ENCODE measurements at regions not wholly inside any gene's neighbourhood (a gene's known extent, or its start where the extent isn't known, plus 50 kb on each side); places are given as distances from the start of the nearest gene placed in this dataset.

- TF ChIP-seq ZNF501 (CRISPR knock-in tag; IDR thresholded peaks at IDR 0.05) (no peak), FOXP4 (CRISPR knock-in tag; IDR thresholded peaks at IDR 0.05) (no peak), HIC2 (CRISPR knock-in tag; IDR thresholded peaks at IDR 0.05; ENCODE audit: low read depth) (no peak), HNRNPUL1 (IDR thresholded peaks at IDR 0.05; ENCODE audit: low read depth, low read length) (no peak), ZNF101 (CRISPR knock-in tag; IDR thresholded peaks at IDR 0.05; ENCODE audit: borderline replicate concordance, low read depth) (no peak), WIZ (CRISPR knock-in tag; IDR thresholded peaks at IDR 0.05) (no peak), TRAFD1 (CRISPR knock-in tag; IDR thresholded peaks at IDR 0.05; ENCODE audit: borderline replicate concordance) (no peak)
- no peaks in the 10 kb centered on the region for H4K20me1 ChIP-seq (ENCODE audit: insufficient read depth, low read length)
- H3K4me3 ChIP-seq (replicated peaks in 1 of 3; ENCODE audit: insufficient read depth in 1 of 3, low read depth in 2 of 3, low read length in 3 of 3), result no peak overlapping the region
- peaks cover 5 to 7% of the 10 kb centered on the region in 2 experiments; a peak in 3 of 5 replicates for H3K27me3 ChIP-seq (ENCODE audit: control insufficient read depth in 1 of 2, insufficient read depth in 2 of 2, low read length in 2 of 2)
- no peak overlapping the region for H3K27ac ChIP-seq (ENCODE audit: extremely low read length, insufficient read depth, low read length)
- no peaks in the 10 kb centered on the region for H3K36me3 ChIP-seq (replicated peaks in 1 of 2; ENCODE audit: control insufficient read depth in 1 of 2, insufficient read depth in 2 of 2, low read length in 2 of 2)
- H2AFZ ChIP-seq (ENCODE audit: low read length), result no peak overlapping the region
- BruUV-seq (replicated peaks), result no TSS peak
- ATAC-seq (no peak), FAIRE-seq (no peak), DNase-seq (ENCODE audit: low spot score) (no peak)
- in situ Hi-C loops (cut with HindIII; ENCODE audit: extremely low pct_ligation_motif_present, low pct_unique_long_range_greater_than_20kb) (no loop called here), intact Hi-C loops (cut with micrococcal nuclease; ENCODE audit: unreplicated experiment) (no loop called here)
- WGBS (ENCODE audit: low lambda C conversion rate), result 50% methylated on average over 10 of the region's 10 CpGs
- H3K4me2 ChIP-seq (ENCODE audit: low read depth, low read length), result no peak overlapping the region
- H3K4me1 ChIP-seq (ENCODE audit: insufficient read depth, low read length), result peaks cover 21% of the 10 kb centered on the region
- POLR2A ChIA-PET, result no interaction called here
- H3K9me3 ChIP-seq (ENCODE audit: low read length), result no peaks in the 10 kb centered on the region
- CTCF ChIA-PET (ENCODE audit: low intra/inter-chr PET ratio, low total read pairs), result no interaction called here
- H3K9ac ChIP-seq (ENCODE audit: insufficient read depth, low read depth, low read length), result no peak overlapping the region
- no peaks in the 10 kb centered on the region for H3K79me2 ChIP-seq (ENCODE audit: insufficient read depth, low read length)
Observed at GRCh38 chr3:194989241-194989640, 281.7 kb downstream of the XXYLT1 start.
